Epithelial cell of proximal tubule (primary cell): ENCODE measurements at regions not wholly inside any gene's neighbourhood (a gene's known extent, or its start where the extent isn't known, plus 50 kb on each side); places are given as distances from the start of the nearest gene placed in this dataset.

Source experiments
- DNase-seq: peaks from one replicate; pipeline ENCODE4 v3.0.0-alpha.2; 2011; ENCODE audit warnings: low read depth
- H3K4me3 ChIP-seq: 2 replicates; pipeline ENCODE4 v1.5.1; 2011; ENCODE audit warnings: low read depth, mild to moderate bottlenecking, low read length
- TF ChIP-seq, protein P1 (sequence below): conservative IDR thresholded peaks from 2 replicates; pipeline ENCODE4 v1.5.1; 2012; ENCODE audit warnings: low read depth, mild to moderate bottlenecking, low read length

DNA sequence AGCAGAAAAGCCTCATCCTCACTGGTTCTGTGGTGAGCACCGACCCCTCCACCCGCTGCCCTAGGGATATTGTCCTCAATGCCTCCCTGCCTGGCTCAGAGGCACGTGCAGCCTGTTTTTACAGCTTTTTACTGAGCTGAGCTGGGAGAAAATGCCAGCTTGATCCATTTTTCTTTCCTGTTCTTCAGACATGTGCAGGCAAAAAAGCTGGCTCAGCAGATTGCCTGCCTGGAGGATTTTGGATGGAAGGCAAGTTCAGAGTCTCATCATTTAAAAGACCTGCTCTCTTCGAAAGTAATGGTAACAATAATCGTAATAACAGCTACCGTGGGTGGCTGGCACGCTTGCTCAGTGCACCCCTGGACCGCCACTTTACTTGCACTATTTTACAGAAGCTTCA lies 135.0 kb upstream of the SMIM23 start:
- no peak for DNase-seq
- no peak overlapping the region for H3K4me3 ChIP-seq
- TF ChIP-seq, protein P1, sequence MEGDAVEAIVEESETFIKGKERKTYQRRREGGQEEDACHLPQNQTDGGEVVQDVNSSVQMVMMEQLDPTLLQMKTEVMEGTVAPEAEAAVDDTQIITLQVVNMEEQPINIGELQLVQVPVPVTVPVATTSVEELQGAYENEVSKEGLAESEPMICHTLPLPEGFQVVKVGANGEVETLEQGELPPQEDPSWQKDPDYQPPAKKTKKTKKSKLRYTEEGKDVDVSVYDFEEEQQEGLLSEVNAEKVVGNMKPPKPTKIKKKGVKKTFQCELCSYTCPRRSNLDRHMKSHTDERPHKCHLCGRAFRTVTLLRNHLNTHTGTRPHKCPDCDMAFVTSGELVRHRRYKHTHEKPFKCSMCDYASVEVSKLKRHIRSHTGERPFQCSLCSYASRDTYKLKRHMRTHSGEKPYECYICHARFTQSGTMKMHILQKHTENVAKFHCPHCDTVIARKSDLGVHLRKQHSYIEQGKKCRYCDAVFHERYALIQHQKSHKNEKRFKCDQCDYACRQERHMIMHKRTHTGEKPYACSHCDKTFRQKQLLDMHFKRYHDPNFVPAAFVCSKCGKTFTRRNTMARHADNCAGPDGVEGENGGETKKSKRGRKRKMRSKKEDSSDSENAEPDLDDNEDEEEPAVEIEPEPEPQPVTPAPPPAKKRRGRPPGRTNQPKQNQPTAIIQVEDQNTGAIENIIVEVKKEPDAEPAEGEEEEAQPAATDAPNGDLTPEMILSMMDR = no peak

DNA sequence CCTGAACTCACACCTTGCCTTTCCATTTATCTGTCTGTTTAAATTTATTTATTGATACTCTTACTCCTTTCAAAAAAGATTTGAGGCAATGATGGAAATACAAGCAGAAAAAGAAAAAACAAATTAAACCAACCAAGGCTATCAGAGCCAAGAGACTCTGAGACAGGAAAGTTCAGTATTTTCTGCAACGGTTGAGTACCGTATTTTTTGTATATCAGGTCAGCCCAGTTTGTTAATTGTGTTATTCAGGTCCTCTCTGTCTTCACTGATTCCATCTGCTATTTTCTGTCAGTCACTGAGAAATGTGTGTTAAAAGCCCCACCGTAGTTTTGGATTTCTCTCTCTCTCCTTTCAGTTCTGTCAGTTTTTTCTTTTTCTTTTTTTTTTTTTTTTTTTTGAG lies 134.5 kb upstream of the SMIM23 start:
- TF ChIP-seq, protein P1 = no peak
- no peak for DNase-seq
- H3K4me3 ChIP-seq = no peak overlapping the region

DNA sequence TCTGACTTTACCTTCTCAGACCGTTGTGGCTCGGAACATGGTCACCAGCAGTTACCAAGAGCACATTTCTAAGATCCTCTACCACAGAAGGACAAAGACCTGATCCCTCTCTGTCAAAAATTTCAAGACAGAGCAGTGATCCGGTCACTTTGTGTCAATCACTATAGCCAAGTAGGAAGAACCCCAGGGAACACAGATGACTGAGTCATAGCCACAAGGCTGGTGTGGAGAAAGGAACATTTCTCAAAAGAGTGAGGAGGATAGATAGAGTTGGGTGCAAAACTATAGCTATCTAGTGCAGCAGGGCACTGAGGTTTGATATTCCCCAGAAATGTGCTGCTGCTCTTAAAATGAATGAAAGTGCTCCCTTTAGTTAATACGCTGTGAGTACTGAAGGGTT lies 130.7 kb upstream of the SMIM23 start:
- TF ChIP-seq, protein P1 = no peak
- H3K4me3 ChIP-seq = no peak overlapping the region
- DNase-seq = no peak

DNA sequence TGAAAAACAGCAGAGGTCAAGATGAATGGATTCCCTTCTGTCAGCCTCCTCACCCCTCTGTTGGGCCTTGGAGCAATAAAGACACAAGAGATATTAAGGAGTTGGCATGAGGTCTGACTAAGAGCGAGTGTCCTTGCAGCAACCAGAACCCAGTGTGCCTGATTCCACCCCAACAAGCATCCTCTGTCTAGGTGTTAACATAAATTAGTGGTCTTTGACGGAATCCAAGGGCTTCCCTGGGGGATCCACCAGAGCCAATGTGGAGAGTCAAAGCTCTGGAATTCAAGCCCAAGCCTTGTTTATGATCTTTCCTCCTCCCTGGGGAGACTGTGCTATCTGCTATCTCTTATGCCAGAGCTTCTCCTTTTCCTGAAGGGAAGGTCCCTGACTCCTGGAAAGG lies 128.1 kb upstream of the SMIM23 start:
- TF ChIP-seq, protein P1 = no peak
- DNase-seq = no peak

DNA sequence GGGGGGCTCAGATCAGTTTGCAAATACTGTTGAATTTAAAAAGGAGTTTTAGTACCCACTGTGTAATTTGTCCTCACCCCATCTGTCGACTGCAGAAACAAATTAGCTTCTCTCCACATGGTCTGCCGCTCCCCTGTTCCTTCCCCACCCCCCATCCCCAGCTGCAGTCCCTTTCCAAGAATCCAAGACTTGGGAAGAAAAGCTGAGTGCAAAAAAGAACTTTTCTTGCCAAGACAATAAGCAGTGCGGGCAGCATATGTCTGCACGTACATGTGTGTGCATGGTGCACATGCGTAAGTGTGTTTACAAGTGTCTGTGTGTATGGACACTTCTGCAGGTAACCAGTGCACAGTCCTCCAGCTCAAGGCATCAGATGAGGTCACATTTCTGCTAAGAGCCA lies 125.7 kb upstream of the SMIM23 start:
- no peak overlapping the region for H3K4me3 ChIP-seq
- TF ChIP-seq, protein P1 = no peak

More for the DNA sequence above, 128.1 kb upstream of the SMIM23 start:
- no peak overlapping the region for H3K4me3 ChIP-seq

DNA sequence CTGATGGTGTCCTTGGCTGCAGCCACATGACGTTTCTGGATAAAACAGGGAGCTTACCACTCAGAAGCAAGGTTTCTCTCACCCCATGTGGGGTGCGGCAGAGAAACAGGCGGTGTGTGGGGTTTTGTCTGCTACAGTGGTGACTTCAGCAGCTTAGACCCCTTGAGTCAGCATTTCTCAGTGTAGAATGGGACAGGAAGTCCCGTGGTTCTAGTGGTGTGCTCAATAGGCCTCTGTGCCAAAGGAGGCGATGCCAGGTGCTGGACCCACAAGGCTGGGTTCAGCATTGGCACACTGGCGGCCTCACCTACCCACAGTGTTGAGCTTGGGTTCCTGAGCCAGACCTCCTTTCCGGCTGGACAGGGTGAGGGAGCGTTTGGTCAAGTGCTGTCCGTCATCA lies 125.2 kb upstream of the SMIM23 start:
- H3K4me3 ChIP-seq = no peak overlapping the region
- TF ChIP-seq, protein P1 = no peak
- no peak for DNase-seq

More for the DNA sequence above, 125.7 kb upstream of the SMIM23 start:
- no peak for DNase-seq

DNA sequence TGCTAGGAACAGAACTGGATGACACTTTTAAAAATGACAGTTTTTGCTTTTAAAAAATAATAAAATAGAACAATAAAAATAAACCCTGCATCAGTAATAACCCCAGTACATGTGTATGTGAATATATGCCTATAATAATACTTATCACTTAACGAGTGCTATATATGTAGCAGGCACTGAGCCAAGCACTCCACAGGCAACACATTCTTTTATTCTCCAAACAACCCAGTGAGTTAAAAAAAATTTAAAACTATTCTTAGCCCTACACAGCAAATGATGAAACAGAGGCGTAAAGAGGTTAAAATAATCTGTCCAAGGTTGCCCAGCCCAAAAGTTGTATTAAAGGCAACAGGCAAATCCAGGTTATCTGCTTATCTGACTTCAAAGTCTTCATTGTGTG lies 124.5 kb upstream of the SMIM23 start:
- no peak for DNase-seq
- H3K4me3 ChIP-seq = no peak overlapping the region
- TF ChIP-seq, protein P1 = no peak
